ENCODE measurements at regions not wholly inside any gene's neighbourhood (a gene's known extent, or its start where the extent isn't known, plus 50 kb on each side); places are given as distances from the start of the nearest gene placed in this dataset.
"Not testable (repeated sequence)": the region's sequence is repeated elsewhere in the genome, so short reads cannot be mapped to it uniquely, and the experiment has no call there.

- no peak for DNase-seq (ENCODE audit: low read depth)
Observed at GRCh38 chr13:79874396-79875360, 393.7 kb downstream of the NDFIP2 start.

GRCh38 chr13:79871594-79871993 lies 390.6 kb downstream of the NDFIP2 start:
- no peak for DNase-seq (ENCODE audit: low read depth)

- no peak for DNase-seq (ENCODE audit: low read depth)
Observed at GRCh38 chr13:79870766-79871165, 389.8 kb downstream of the NDFIP2 start.

- DNase-seq (ENCODE audit: low read depth): peak; percentile 36
Observed at GRCh38 chr13:79870123-79870522, 389.2 kb downstream of the NDFIP2 start.

GRCh38 chr13:79869326-79869725 lies 388.4 kb downstream of the NDFIP2 start:
- no peak for DNase-seq (ENCODE audit: low read depth)

- no peak for DNase-seq (ENCODE audit: low read depth)
Observed at GRCh38 chr13:79867254-79867653, 386.3 kb downstream of the NDFIP2 start.

- peak; percentile 9 for DNase-seq (ENCODE audit: low read depth)
Observed at GRCh38 chr13:79866436-79866835, 385.5 kb downstream of the NDFIP2 start.

- no peak for DNase-seq (ENCODE audit: low read depth)
Observed at GRCh38 chr13:79862515-79862914, 381.6 kb downstream of the NDFIP2 start.

GRCh38 chr13:79861731-79862130 lies 380.8 kb downstream of the NDFIP2 start:
- no peak for DNase-seq (ENCODE audit: low read depth)

- DNase-seq (ENCODE audit: low read depth): no peak
Observed at GRCh38 chr13:79860791-79861190, 379.8 kb downstream of the NDFIP2 start.

GRCh38 chr13:79859756-79860155 lies 378.8 kb downstream of the NDFIP2 start:
- no peak for DNase-seq (ENCODE audit: low read depth)

GRCh38 chr13:79853251-79853650 lies 372.3 kb downstream of the NDFIP2 start:
- DNase-seq (ENCODE audit: low read depth): no peak

GRCh38 chr13:79851318-79851717 lies 370.4 kb downstream of the NDFIP2 start:
- no peak for DNase-seq (ENCODE audit: low read depth)

GRCh38 chr13:79847882-79848592 lies 367.1 kb downstream of the NDFIP2 start:
- DNase-seq (ENCODE audit: low read depth): no peak

- no peak for DNase-seq (ENCODE audit: low read depth)
Observed at GRCh38 chr13:79846386-79846785, 365.4 kb downstream of the NDFIP2 start.

GRCh38 chr13:79837741-79838450 lies 356.9 kb downstream of the NDFIP2 start:
- no peak for DNase-seq (ENCODE audit: low read depth)

- DNase-seq (ENCODE audit: low read depth): not testable (repeated sequence)
Observed at GRCh38 chr13:79836121-79836520, 355.2 kb downstream of the NDFIP2 start.

GRCh38 chr13:79834876-79835275 lies 353.9 kb downstream of the NDFIP2 start:
- no peak for DNase-seq (ENCODE audit: low read depth)

- DNase-seq (ENCODE audit: low read depth): peak; percentile 71
Observed at GRCh38 chr13:79833991-79834390, 353.0 kb downstream of the NDFIP2 start.

- no peak for DNase-seq (ENCODE audit: low read depth)
Observed at GRCh38 chr13:79831556-79831955, 350.6 kb downstream of the NDFIP2 start.

- DNase-seq (ENCODE audit: low read depth): no peak
Observed at GRCh38 chr13:79830945-79831344, 350.0 kb downstream of the NDFIP2 start.

- no peak for DNase-seq (ENCODE audit: low read depth)
Observed at GRCh38 chr13:79830426-79830825, 349.5 kb downstream of the NDFIP2 start.

Measured in forelimb muscle (tissue), 1 donor.